ENCODE measurements at regions not wholly inside any gene's neighbourhood (a gene's known extent, or its start where the extent isn't known, plus 50 kb on each side); places are given as distances from the start of the nearest gene placed in this dataset.

DNA sequence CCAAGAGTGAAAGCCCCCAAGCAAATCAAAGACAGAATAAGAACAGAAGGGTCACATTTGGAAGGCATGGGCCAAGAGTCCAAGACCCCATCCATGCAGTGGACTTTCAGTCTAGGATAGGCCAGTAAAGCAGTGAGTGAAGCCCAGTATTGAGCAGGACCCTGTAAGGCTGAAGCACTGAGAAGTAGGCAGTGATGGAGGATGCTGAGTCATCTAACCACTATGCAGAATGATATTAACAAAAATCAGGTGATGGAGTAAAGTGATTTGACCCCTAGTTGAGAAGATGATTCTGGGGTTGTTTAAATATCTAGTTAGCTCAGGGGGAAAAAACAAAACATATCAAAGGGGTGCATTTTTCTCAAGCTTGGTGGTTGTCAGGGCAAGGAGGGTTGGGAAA lies 308.7 kb upstream of the PLXNA2 start:
- DNase-seq = no peak

- DNase-seq = no peak
Observed at GRCh38 chr1:208556461-208556860, 312.3 kb upstream of the PLXNA2 start.

DNA sequence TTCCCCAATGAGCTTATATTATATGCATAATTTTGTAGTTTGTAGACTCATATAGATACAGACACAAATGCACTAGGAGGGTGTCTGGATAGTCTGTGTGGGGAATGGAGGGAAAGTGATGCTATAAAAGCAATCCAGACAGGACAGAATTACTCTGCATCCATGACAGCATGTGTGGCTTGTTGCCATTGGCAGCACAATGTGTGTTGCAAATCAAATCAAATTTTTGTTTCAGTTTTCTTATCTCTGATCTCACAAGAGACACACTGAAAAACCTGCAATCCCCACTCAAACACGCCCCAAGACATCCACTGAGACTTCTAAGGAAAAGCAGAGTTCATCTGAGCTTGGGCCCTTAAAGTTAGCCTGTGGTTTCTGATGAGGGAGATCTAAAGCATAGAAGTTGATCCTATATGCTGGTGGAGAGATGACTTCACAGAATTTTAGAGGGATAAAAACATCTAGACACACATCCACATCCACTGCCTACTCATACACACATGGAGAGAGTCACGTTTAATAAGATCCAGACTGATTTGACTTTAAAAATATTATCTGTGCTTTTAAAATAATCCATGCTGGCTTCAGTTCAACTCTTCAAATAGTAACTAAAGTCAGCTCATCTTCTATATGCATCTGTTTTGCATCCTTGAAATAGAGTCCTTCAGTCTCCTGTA lies 313.0 kb upstream of the PLXNA2 start:
- no peak for DNase-seq

DNA sequence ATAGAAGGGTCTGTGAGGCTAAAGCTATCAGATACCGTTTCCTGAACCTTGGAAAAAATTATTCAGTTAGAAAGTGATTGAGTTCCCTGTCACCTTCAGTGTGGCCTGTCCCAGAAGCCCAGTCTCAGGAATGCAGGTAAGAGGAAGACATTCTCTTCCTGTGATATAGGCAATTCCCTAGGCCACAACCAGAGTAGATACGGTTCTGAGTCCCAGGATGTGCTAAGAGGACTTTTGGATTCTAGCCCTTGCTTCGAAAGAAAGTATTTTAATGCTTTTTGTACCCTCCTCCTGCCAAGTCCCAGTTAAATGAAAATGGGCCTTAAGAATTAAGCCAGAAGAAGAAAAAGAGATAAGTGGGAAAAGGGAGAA lies 313.5 kb upstream of the PLXNA2 start:
- DNase-seq = no peak

GRCh38 chr1:208559597-208560329 lies 315.6 kb upstream of the PLXNA2 start:
- no peak for DNase-seq

- DNase-seq = no peak
Observed at GRCh38 chr1:208562151-208562960, 318.2 kb upstream of the PLXNA2 start.

DNA sequence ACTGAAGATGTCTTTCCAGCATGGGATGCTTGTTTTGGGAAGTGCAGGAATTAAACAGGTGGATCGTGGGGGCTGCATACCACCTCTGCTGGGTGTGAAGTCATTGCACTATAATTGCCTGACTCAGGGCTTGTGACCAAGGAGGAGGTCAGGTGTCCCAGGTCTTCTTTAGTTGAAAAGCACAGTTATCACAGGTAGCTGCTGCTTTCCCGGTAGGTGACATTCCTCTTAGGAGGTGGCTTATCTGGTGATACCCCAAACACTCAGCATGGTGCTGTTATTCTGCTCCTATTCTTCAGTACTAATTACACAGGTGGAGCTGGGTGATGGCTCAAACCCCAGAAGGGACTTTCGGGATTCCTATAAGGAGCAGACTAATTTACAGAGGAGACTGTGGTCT lies 320.3 kb upstream of the PLXNA2 start:
- no peak for DNase-seq

DNA sequence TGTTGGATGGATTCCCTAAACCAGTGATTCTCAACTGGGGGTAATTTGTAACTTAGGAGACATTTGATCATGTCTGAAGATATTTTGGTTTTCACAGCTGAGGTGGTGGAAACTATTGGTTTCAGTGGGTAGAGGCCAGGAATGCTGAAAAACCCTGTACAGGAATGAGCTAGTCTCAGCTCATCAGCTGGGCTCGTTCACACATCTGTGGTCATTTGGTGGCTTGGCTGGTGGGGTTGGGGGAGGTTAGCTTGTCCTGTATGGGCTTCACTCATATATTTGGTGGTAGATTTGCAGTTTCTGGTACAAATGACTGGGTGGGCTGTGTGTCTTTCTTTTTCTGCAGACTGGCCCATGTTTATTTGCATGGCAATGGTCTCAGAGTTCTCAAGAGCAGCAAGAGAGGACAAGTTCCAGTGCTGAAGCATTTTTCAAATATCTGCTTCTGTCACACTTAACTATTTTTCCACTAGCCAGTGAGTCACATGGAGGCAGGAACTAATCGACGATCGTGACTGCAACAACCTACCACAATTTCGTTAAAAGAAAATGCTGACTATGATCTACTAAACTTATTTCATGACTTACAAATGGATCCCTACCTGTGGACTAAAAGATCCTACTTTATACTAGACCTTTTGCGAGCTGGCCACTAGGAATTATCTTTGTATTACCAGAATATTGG lies 321.7 kb upstream of the PLXNA2 start:
- no peak for DNase-seq

DNA sequence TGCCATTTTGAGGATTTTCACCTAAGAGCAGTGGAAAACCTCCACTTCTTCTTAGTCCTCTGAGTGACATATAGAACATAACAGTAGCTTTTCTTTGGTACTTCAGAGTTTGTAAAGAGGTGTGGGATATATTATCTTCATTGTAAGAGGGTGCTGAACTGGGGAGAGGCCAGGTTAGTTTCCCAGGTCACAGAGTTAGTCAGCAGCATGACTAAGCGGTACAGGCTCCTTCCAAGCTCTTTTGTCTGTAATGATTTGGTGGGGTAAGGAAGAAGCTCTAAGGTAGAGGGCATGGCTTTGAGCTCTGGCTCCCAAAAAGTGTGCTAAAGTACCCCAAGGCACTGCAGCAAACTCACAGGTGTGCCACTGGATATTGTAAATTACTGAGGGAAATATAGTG lies 325.0 kb upstream of the PLXNA2 start:
- DNase-seq = no peak

DNA sequence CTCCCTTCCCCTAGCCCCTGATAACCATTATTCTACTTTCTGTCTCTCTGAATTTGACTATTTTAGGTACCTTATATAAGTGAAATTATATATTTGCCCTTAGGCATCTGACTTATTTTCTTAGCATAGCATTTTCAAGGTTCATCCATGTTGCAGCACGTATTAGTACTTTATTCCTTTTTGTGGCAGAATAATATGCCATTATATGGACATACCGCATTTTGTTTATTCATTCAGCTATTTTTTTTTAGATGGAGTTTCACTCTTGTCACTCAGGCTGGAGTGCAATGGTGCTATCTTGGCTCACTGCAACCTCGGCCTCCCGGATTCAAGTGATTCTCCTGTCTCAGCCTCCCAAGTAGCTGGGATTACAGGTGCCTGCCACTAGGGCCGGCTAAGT lies 326.2 kb upstream of the PLXNA2 start:
- no peak for DNase-seq

DNA sequence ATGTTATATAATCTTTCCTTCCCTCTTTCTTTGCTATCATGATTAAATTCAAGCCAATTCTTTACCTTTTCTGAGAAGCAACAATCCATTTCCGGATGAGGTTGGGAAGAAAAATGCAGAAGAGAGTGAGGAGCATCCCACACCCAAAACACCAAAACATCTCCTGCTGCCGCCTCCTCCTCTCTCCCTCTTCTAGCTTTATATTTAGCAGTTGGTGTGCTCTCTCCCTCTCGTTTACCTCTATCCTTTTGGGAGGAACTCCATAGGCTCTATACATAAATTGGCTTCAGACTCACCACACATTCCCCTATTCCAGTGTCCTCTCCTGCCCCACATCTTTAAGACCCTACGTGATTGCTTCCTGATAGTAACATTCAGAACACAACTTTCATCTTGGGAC lies 332.2 kb upstream of the PLXNA2 start:
- no peak for DNase-seq

- no peak for DNase-seq
Observed at GRCh38 chr1:208577381-208577905, 333.3 kb upstream of the PLXNA2 start.

- no peak for DNase-seq
Observed at GRCh38 chr1:208581209-208581608, 337.0 kb upstream of the PLXNA2 start.

GRCh38 chr1:208581667-208582066 lies 337.5 kb upstream of the PLXNA2 start:
- DNase-seq = no peak

GRCh38 chr1:208584167-208584755 lies 340.1 kb upstream of the PLXNA2 start:
- DNase-seq = no peak

DNA sequence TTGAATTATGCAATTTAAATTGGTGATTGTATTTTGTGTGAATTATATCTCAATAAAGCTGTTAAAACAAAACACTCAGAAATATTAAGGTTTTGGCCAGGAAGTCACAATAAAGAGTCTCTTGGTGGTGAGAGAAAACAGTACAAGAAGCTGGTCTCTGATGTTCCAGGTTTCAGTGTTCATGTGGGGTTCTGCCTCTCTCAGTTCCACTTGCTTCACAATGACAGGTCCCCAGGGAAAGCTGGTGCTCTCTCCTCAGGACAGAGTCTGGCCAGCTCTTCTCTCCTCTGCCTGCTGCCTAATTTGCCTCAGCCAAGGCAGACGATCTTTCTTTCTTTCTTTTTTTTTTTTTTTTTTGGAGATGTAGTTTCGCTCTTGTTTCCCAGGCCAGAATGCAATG lies 342.9 kb upstream of the PLXNA2 start:
- no peak for DNase-seq

- DNase-seq = no peak
Observed at GRCh38 chr1:208593306-208594006, 349.3 kb upstream of the PLXNA2 start.

DNA sequence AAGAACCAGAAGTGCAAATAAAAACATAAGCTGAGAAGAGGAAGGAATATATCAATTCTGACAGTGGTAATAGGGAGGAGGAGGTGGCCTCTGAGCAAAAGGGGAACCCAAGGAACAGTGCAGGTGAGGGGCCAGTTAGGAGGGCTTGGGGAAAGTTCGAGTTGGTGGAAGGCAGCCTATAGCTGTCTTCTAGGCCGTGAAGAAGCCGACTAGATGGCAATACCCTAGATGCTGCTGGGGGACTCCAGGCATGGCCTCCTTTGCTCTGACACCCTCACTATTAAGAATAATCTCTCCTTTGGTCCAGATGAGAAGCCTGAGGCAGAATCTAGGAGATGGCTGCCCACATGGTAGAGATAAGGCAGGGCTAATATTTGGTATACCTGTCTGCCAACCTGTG lies 351.1 kb upstream of the PLXNA2 start:
- DNase-seq = no peak

GRCh38 chr1:208595745-208596144 lies 351.6 kb upstream of the PLXNA2 start:
- DNase-seq = no peak

- no peak for DNase-seq
Observed at GRCh38 chr1:208597571-208597970, 353.4 kb upstream of the PLXNA2 start.

GRCh38 chr1:208598021-208598420 lies 353.8 kb upstream of the PLXNA2 start:
- no peak for DNase-seq

DNA sequence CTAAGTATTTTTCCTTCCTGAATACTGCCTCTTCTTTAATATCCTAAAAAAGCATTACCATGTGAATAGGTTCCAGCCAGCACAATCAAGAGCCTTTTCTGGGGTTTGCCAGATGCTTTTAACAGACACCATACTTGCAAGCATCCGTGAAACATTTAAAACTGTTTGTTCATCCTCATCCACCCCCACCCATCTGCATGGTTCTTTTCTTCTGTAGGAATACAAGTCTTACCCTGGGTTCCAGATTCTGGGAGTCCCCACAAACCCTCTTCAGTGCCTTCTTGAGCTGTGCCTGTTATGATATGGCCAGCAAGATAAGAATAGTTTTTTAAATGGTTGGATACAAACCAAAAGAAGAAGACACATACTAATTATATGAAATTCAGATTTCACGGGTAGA lies 354.9 kb upstream of the PLXNA2 start:
- DNase-seq = no peak
